IPS DF 19.7 (cell line): ENCODE measurements at regions not wholly inside any gene's neighbourhood (a gene's known extent, or its start where the extent isn't known, plus 50 kb on each side); places are given as distances from the start of the nearest gene placed in this dataset.

ENCODE experiments used
- DNase-seq: peaks from one replicate; pipeline ENCODE4 v3.0.0-alpha.2; 2013; ENCODE audit warnings: low read depth, low spot score

- DNase-seq = no peak
Observed at GRCh38 chrY:8656515-8656914, 680.7 kb upstream of the TSPY4 start.

DNA sequence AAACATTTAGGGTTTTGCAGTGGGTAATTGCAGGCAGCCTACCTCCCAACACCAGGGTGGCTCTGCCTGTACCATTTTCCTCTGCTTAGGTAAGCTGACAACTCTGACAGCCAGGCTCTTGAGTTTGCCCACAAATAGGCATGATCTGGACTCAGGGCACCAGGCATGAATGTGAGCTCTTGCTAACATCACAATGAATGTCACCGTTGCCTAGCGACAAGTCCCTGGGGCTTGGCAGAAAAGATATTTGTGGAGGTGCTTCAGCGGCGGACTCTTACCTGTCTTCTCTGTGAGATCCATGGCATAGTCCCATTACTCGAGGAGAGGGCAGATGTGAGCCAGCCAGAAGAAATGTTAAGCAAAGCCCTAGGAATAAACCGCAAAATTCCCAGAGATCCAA lies 677.5 kb upstream of the TSPY4 start:
- DNase-seq = no peak

DNA sequence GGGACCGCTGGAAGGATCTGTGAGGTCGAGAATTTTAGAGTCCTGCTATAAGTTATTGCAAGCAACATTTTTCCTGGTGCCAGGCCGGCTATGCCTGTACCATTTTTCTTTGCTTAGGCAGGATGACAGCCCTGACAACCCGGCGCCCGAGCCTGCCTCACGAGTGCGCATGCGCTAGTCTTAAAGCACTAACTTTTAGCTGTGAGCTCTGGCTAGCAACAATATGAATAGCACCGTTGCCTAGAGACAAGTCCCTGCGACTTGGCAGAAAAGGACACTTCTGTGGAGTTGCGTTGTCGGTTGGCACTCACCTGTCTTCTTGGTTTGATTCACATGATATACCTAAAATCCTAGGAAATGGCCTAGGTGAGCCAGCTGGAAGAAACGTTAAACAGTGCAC lies 663.4 kb upstream of the TSPY4 start:
- no peak for DNase-seq

GRCh38 chrY:8677336-8677935 lies 659.8 kb upstream of the TSPY4 start:
- DNase-seq = no peak

- DNase-seq = no peak
Observed at GRCh38 chrY:8687154-8687553, 650.1 kb upstream of the TSPY4 start.

DNA sequence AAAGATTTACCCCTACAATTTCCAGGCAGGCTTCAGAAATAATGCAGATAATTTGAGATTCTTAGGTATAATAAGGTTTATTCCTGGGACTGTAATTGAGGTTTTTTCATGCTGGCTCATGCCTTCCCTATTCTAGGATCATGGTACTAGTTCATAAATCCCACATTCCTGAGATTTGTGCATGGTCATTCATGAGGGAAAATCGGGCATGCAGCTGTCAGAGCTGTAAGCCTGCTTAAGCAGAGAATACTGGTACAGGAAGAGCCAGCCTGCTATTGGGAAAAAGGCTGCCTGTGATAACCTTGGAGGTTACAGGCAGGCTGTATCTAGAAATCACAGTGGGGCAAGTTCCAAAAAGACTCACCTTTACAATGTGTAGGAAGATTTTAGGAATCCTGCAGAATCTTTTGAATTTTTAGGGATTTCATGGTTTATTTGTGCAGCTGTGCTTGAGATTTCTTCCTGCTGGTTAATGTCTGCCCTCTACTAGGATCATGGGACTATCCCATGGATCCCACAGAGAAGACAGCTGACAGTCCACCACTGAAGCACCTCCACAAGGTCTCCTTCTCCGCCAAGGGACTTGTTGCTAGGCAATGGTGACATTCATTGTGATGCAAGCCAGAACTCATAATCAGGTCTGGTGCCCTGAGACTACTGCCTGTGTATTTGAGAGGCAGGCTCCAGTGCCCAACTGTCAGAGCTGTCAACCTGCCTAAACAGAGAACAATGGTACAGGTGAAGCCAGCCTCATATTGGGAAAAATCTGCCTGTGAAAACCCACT lies 646.2 kb upstream of the TSPY4 start:
- no peak for DNase-seq

DNA sequence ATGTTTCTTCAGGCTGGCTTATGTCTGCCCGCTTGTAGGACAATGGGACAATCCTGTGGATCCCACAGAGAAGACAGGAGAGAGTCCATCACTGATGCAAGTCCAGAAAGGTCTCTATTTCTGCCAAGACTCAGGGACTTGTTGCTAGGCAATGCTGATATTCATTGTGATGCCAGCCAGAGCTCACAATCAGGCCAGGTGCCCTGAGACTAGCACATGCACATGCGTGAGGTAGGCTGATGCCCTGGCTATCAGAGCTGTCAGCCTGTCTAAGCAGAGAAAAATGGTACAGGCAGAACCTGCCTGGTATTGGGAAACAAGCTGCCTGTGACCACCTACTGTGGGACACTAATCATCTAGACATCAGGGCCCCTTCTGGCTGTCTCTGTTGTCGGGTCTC lies 638.7 kb upstream of the TSPY4 start:
- DNase-seq = no peak

DNA sequence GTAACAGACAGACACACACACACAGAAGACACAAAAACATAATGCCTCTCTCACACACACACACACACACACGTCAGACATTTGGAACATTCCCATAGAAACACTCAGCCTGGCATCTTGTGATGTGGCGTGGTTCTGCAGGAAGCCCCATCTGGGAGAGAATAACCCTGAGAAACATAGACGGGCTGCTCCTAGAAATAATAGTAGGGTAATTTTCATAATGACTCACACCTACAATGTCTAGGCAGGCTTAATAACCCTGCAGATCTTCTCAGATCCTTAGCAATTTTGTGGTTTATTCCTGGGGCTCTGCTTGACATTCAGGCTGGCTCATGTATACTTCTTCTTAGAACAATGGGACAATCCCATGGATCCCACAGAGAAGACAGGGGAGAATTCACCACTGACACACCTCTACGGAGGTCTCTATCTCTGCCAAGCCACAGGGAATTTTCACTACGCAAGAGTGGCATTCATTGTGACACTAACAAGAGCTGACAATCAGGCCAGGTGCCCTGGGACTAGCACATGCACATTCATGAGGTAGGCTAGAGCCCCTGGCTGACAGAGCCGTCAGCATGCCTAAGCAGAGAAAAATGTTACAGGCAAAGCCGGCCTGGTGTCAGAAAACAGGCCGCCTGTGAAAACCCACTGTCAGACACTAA lies 631.5 kb upstream of the TSPY4 start:
- no peak for DNase-seq

- no peak for DNase-seq
Observed at GRCh38 chrY:8712296-8712695, 625.0 kb upstream of the TSPY4 start.

DNA sequence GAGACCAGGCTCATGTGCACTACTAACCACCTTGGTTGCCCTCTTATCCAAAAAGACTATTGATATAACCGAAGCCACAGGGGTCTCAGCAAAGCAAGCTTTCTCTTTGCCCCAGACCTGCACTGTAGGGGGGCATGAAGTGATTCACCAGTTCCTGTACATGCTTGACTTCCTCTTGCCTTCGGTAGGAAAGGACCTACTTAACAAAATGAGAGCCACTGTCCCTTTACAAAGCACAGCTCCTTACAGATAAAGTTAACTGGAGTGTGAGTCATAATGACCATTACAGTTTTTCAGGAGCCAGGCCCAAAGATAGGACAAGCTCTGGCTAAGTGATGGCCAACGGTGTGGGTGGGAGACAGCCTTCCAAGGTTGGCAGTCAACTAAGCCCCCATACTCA lies 622.0 kb upstream of the TSPY4 start:
- DNase-seq = no peak

GRCh38 chrY:8726616-8727015 lies 610.6 kb upstream of the TSPY4 start:
- DNase-seq = no peak

GRCh38 chrY:8729971-8730370 lies 607.3 kb upstream of the TSPY4 start:
- DNase-seq = no peak

- DNase-seq = no peak
Observed at GRCh38 chrY:8741343-8742069, 595.8 kb upstream of the TSPY4 start.

GRCh38 chrY:8764184-8764583 lies 573.1 kb upstream of the TSPY4 start:
- no peak for DNase-seq

DNA sequence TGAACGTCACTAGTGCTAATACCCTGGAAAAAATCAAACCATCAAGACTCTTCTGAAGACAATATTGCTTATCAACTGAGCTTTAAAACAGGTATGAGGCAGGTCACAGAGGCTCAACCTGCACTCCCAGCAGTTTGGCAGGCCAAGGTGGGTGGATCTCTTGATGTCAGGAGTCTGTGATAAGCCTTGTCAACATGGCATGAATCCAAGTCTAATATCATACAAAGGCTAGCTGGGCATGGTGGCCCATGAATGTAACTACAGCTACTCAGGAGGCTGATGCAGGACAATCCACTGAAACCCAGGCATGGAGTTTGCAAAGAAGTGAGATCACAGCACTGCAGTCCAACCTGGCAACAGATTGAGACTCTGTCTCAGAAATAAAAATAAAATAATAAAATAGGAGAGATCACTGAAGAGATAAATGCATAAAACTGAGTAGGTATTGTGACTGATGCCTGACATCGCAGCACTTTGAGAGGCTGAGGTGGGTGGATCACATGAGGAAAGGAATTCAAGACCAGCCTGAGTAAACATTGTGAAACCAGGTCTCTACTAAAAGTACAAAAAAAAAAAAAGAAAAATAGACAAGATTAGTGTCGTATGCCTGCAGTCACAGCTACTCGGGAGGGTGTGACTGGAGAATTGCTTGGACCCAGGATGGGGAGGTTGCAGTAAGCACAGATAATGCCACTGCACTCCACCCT lies 555.9 kb upstream of the TSPY4 start:
- no peak for DNase-seq

GRCh38 chrY:8794561-8794960 lies 542.7 kb upstream of the TSPY4 start:
- DNase-seq = no peak

DNA sequence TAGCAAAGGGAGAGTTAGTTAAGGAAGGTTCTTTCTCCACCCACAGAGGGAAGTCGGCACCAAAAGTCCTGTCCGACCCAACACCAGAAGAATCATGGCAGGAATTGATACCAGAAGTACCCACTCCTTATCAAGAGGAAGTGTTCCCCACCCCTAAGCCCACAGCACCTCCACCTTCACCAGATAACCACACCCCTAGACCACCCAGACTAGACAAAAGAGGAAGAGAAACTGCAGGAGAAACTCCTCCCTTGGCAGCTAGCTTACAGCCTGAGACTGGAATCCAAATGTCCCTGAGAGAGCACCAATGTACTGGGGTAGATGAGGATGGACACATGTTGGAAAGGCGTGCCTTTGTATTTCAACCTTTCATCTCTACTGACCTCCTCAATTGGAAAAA lies 532.9 kb upstream of the TSPY4 start:
- DNase-seq = no peak

GRCh38 chrY:8807648-8808408 lies 529.4 kb upstream of the TSPY4 start:
- DNase-seq = no peak

GRCh38 chrY:8808611-8809010 lies 528.7 kb upstream of the TSPY4 start:
- no peak for DNase-seq

DNA sequence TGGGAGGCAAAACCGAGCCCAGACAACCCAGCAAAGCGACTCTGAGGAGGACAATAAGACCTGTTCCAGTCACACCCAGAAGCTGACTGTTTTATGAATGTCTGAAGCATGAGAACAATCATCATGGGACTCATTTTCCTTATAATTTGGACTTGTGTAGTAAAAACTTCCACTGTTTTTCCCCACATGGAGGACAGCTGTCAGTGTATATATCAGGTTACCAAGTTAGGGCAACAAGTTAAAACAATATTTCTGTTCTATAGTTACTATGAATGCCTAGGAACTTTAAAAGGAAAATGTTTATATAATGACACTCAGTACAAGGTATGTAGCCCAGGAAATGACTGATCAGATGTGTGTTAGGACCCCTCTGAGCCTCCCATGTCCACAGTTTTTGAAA lies 528.2 kb upstream of the TSPY4 start:
- no peak for DNase-seq

GRCh38 chrY:8814143-8814542 lies 523.1 kb upstream of the TSPY4 start:
- DNase-seq = no peak
